GM06990 (cell line): ENCODE measurements at regions not wholly inside any gene's neighbourhood (a gene's known extent, or its start where the extent isn't known, plus 50 kb on each side); places are given as distances from the start of the nearest gene placed in this dataset.

Experiments used
- DNase-seq: peaks from one replicate; pipeline ENCODE4 v3.0.0-alpha.2; 2011; ENCODE audit not compliant: insufficient read length; ENCODE audit errors: extremely low read depth
- H3K27me3 ChIP-seq: replicated peaks from 2 replicates; pipeline ENCODE4 v1.6.0; 2011; ENCODE audit warnings: low read length; ENCODE audit not compliant: control insufficient read depth, insufficient read depth
- H3K36me3 ChIP-seq: 2 replicates; pipeline ENCODE4 v1.5.1; 2011; ENCODE audit warnings: low read length; ENCODE audit not compliant: control insufficient read depth, insufficient read depth
- H3K4me3 ChIP-seq: replicated peaks from 2 replicates; pipeline ENCODE4 v1.5.1; 2011; ENCODE audit warnings: low read depth, mild to moderate bottlenecking, control low read depth, low read length
- TF ChIP-seq, protein P1 (sequence below): IDR thresholded peaks from 2 replicates; pipeline ENCODE4 v1.5.1; 2011; ENCODE audit warnings: low read length, control low read depth, mild to moderate bottlenecking, inconsistent platforms; ENCODE audit not compliant: insufficient read depth, poor library complexity, severe bottlenecking

DNA sequence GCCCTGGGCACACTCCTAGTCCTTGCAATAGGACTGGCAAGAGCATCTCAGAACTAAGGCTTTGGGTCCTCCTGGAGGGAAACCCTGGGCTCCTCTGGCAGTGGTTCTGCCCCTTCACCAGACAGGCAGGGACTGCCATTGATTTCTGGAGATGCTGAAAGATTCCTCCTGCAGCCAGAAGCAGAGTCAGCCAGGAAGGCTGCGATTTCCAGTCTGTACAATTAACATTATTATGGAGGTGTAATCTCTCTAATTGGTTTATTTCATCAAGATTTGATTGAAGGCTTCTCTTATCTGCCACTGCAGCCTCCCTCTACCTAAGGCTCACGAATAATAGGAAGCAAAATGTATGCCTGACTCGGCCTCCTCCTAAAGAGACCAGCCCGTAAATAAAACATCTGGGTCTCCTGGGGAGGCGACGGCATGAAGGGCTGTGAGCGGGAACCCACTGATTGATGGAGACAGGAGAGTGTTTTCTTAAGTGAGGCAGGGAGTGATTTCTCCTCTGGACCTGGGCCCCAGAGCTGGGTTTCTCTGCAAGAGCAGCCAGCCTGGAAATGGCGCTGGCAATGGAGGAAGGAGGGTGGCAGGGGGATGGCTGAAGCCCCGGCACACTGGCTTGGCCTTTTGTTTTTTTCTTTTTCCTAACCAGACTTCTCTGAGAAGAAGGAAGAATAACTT lies 689.6 kb downstream of the DHX35 start:
- Histone ChIP-seq H3K4me3 (no peak overlapping the region), H3K27me3 (peaks cover 2% of the 10 kb centered on the region; the same call in 1 of the 2 replicates), H3K36me3 (no peaks in the 10 kb centered on the region)
- TF ChIP-seq, protein P1, sequence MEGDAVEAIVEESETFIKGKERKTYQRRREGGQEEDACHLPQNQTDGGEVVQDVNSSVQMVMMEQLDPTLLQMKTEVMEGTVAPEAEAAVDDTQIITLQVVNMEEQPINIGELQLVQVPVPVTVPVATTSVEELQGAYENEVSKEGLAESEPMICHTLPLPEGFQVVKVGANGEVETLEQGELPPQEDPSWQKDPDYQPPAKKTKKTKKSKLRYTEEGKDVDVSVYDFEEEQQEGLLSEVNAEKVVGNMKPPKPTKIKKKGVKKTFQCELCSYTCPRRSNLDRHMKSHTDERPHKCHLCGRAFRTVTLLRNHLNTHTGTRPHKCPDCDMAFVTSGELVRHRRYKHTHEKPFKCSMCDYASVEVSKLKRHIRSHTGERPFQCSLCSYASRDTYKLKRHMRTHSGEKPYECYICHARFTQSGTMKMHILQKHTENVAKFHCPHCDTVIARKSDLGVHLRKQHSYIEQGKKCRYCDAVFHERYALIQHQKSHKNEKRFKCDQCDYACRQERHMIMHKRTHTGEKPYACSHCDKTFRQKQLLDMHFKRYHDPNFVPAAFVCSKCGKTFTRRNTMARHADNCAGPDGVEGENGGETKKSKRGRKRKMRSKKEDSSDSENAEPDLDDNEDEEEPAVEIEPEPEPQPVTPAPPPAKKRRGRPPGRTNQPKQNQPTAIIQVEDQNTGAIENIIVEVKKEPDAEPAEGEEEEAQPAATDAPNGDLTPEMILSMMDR = no peak
- no peak for DNase-seq

DNA sequence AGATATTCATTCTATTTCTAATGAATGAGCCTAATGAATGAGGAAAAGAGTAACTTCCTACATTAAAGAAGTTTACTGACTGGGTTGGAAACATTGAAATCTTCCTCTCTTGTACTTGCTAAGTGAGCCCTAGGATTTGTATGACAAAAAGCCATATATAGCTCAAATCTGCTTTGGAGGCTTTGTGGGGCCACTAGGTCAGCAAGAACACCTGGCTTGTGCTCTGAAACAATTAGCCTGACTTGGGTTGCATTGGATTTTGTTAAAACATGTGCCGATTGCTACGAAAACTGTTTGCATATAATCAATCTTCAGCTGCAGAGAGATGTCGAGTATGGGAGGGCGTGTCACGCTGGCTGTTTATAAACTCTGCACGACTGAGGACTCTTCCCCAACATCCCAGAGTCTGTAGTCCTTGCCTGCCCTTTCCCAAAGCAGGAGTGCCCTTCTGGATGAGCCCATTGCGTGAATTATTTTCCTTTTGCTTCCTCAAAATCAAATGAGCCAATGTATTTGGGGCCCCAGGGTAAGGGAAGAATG lies 684.8 kb downstream of the DHX35 start:
- H3K36me3 ChIP-seq = no peaks in the 10 kb centered on the region
- DNase-seq = no peak
- H3K4me3 ChIP-seq = no peak overlapping the region
- H3K27me3 ChIP-seq = peaks cover 2% of the 10 kb centered on the region; the same call in 1 of the 2 replicates
- TF ChIP-seq, protein P1 = no peak

DNA sequence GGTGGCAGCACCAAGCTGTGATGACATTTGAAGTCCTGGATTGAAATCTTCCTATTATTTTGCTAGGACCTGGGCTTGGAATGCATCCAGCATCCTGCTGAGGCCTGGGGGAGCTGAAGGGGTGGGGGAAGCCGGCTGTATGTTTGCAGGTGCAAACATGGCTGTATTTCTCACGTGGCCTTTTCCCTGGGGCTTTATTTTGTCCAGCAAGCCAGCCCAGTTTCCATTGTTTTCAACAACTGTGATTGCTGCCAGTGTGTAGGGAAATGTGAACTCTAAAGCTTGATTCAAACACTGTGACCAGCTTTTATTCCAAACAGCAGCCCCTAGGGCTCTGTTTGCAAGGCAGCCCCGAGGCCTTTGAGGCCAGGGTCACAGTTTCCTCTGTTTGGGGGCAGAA lies 683.0 kb downstream of the DHX35 start:
- H3K36me3 ChIP-seq = no peaks in the 10 kb centered on the region
- DNase-seq = no peak

DNA sequence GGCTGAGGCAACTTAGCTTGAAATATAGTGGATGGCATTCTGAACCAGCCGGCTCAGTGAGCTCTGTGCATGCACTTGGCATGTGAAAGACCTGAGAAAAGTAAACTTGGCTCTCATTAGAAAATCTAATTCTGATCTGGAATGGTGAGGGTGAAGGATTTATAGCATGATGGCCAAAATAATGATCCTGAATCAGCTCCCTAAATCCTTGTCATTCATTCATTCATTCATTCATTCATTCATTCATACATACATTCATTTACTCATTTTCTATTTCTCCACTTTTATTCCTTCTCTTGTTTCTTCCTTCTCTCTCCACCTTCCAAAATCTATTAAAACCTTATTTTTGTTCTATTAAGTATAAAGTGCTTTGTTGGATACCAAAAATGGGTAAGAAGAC lies 681.1 kb downstream of the DHX35 start:
- peaks cover 2% of the 10 kb centered on the region; the same call in 1 of the 2 replicates for H3K27me3 ChIP-seq
- H3K36me3 ChIP-seq = no peaks in the 10 kb centered on the region

More for the DNA sequence above, 683.0 kb downstream of the DHX35 start:
- TF ChIP-seq, protein P1 = no peak
- no peak overlapping the region for H3K4me3 ChIP-seq
- H3K27me3 ChIP-seq = peaks cover 2% of the 10 kb centered on the region; the same call in 1 of the 2 replicates

DNA sequence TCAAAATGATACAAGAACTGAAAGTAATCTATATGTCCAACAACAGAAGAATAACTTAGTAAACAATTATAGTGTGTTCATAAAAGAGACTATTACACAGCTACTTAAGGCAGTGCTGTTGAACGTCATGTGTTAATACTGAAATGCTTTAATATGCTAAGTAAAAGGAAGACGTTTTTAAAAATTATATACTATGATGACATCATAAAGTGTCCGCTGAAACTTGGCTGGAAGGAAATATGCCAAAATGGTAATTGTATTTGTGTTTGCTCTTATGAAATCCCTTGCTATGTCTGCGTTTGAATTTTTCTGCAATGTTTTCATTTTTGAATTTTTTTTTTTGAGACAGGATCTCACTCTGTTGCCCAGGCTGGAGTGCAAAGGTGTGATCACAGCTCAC lies 679.3 kb downstream of the DHX35 start:
- TF ChIP-seq, protein P1 = no peak
- H3K27me3 ChIP-seq = no peaks in the 10 kb centered on the region
- H3K4me3 ChIP-seq = no peak overlapping the region
- no peak for DNase-seq
- H3K36me3 ChIP-seq = no peaks in the 10 kb centered on the region

More for the DNA sequence above, 681.1 kb downstream of the DHX35 start:
- H3K4me3 ChIP-seq = no peak overlapping the region
- no peak for DNase-seq
- TF ChIP-seq, protein P1 = no peak
